ENCODE measurements at regions not wholly inside any gene's neighbourhood (a gene's known extent, or its start where the extent isn't known, plus 50 kb on each side); places are given as distances from the start of the nearest gene placed in this dataset.

DNA sequence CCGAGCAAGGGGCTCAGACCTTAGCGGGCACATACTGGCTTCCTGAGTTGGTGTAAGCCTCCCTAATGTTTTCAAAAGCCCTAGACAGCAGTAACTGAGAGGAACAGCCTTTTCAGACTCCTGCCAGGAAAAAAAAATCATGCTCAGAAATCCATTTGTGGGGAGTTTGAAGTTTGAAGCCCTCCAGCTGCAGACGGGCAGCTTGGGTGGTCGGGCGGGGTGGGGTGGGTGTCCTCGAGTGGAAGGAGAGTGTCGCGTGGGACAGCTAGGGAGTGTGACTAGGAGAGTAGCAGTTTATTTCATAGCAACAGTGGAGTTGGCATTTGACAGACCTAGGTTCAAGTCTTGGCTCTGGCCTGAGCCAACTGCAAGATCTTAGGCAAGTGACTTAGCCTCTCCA lies 90.7 kb upstream of the PITX1 start:
- TF ChIP-seq POLR2A (IDR thresholded peaks at IDR 0.05): no peak
- TF ChIP-seq, protein P1, sequence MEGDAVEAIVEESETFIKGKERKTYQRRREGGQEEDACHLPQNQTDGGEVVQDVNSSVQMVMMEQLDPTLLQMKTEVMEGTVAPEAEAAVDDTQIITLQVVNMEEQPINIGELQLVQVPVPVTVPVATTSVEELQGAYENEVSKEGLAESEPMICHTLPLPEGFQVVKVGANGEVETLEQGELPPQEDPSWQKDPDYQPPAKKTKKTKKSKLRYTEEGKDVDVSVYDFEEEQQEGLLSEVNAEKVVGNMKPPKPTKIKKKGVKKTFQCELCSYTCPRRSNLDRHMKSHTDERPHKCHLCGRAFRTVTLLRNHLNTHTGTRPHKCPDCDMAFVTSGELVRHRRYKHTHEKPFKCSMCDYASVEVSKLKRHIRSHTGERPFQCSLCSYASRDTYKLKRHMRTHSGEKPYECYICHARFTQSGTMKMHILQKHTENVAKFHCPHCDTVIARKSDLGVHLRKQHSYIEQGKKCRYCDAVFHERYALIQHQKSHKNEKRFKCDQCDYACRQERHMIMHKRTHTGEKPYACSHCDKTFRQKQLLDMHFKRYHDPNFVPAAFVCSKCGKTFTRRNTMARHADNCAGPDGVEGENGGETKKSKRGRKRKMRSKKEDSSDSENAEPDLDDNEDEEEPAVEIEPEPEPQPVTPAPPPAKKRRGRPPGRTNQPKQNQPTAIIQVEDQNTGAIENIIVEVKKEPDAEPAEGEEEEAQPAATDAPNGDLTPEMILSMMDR (IDR thresholded peaks at IDR 0.05): no peak

All from right lobe of liver (tissue), 4 donors.